HEK293T (cell line): ENCODE measurements at regions not wholly inside any gene's neighbourhood (a gene's known extent, or its start where the extent isn't known, plus 50 kb on each side); places are given as distances from the start of the nearest gene placed in this dataset.

Experiments used
- BHLHE40 ChIP-seq: fragments of 450-650 bp; IDR thresholded peaks from 2 replicates; pipeline ENCODE4 v1.6.1; 2016; ENCODE audit warnings: mild to moderate bottlenecking, moderate library complexity, borderline replicate concordance
- CTBP1 ChIP-seq: fragments of 450-650 bp; IDR thresholded peaks from 2 replicates; pipeline ENCODE4 v1.6.1; 2016; ENCODE audit warnings: borderline replicate concordance
- FOXA1 ChIP-seq: fragments of 450-650 bp; IDR thresholded peaks from 2 replicates; pipeline ENCODE4 v1.6.1; 2016; ENCODE audit warnings: mild to moderate bottlenecking
- FOXK2 ChIP-seq: fragments of 450-650 bp; IDR thresholded peaks from 2 replicates; pipeline ENCODE4 v1.6.1; 2016; ENCODE audit warnings: mild to moderate bottlenecking
- LEF1 ChIP-seq: fragments of 450-650 bp; IDR thresholded peaks from 2 replicates; pipeline ENCODE4 v1.6.1; 2017; ENCODE audit warnings: mild to moderate bottlenecking, borderline replicate concordance
- NFRKB ChIP-seq: fragments of 450-650 bp; IDR thresholded peaks from 2 replicates; pipeline ENCODE4 v1.6.1; 2016; ENCODE audit warnings: mild to moderate bottlenecking, moderate library complexity
- PKNOX1 ChIP-seq: fragments of 450-650 bp; IDR thresholded peaks from 2 replicates; pipeline ENCODE4 v1.6.1; 2016
- SP1 ChIP-seq: fragments of 450-650 bp; IDR thresholded peaks from 2 replicates; pipeline ENCODE4 v1.6.1; 2017
- SUZ12 ChIP-seq: fragments of 450-650 bp; IDR thresholded peaks from 2 replicates; pipeline ENCODE4 v1.6.1; 2016; ENCODE audit warnings: mild to moderate bottlenecking

DNA sequence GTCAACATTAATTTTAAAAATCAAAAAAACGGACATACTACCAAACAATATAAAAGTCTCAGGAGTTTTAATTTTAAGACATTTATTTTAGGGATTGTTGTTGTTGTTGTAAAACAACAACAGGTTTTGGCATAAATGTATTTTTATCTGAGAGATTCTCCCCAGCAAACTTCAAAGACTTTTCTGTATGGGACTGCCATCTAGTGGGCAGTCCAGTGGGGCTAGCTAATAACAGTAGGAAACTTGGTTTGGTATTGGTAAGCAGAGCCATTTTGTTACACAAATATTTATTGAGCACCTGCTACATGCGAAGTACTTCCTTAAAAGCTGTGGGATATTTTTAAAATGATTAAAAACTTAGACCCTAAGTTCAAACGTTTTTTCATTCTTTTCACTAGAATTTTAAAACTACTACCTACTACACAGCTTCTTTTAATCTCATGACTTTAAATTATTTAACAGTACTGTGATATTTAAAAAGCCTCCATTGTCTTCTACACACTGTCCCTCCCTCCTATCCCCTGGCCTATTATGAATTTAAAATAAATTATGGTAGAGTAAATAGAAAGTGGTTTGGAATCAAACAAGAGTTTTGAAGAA is 1028.4 kb upstream of the INTU start:
- TF ChIP-seq SUZ12, result no peak
- TF ChIP-seq PKNOX1, result no peak
- TF ChIP-seq LEF1, result no peak
- no peak for TF ChIP-seq FOXK2
- TF ChIP-seq SP1, result no peak
- no peak for TF ChIP-seq FOXA1
- no peak for TF ChIP-seq CTBP1
- TF ChIP-seq BHLHE40, result no peak
- no peak for TF ChIP-seq NFRKB
